Stomach (tissue), 4 donors: ENCODE measurements at regions not wholly inside any gene's neighbourhood (a gene's known extent, or its start where the extent isn't known, plus 50 kb on each side); places are given as distances from the start of the nearest gene placed in this dataset.

Source experiments
- POLR2A ChIP-seq, 4 donors: fragments of 450-650 bp; IDR thresholded peaks; one replicate each; pipeline ENCODE4 v1.6.1; 2016; ENCODE audit warnings: antibody characterized with exemption in 4 of 4, control low read depth in 2 of 4, mild to moderate bottlenecking in 1 of 4, moderate library complexity in 1 of 4
- POLR2AphosphoS5 ChIP-seq, 3 donors: sonication (generic); formaldehyde crosslinking; IDR thresholded peaks; one replicate each; pipeline ENCODE4 v1.6.1; 2016; ENCODE audit warnings: antibody characterized with exemption in 3 of 3
- TF ChIP-seq, protein P1 (sequence below), 7 experiments: fragments of 450-650 bp in 4 of 7; fragments of 200-600 bp in 3 of 7; sonication (generic) in 3 of 7; IDR thresholded peaks; one replicate each; pipeline ENCODE4 v1.5.1; 2016 to 2019; ENCODE audit warnings: antibody characterized with exemption in 7 of 7, control low read depth in 2 of 7, mild to moderate bottlenecking in 1 of 7

GRCh38 chr7:47089068-47089417 lies 492.9 kb downstream of the TNS3 start:
- TF ChIP-seq POLR2A (IDR thresholded peaks at IDR 0.05) = no peak
- TF ChIP-seq, protein P1, sequence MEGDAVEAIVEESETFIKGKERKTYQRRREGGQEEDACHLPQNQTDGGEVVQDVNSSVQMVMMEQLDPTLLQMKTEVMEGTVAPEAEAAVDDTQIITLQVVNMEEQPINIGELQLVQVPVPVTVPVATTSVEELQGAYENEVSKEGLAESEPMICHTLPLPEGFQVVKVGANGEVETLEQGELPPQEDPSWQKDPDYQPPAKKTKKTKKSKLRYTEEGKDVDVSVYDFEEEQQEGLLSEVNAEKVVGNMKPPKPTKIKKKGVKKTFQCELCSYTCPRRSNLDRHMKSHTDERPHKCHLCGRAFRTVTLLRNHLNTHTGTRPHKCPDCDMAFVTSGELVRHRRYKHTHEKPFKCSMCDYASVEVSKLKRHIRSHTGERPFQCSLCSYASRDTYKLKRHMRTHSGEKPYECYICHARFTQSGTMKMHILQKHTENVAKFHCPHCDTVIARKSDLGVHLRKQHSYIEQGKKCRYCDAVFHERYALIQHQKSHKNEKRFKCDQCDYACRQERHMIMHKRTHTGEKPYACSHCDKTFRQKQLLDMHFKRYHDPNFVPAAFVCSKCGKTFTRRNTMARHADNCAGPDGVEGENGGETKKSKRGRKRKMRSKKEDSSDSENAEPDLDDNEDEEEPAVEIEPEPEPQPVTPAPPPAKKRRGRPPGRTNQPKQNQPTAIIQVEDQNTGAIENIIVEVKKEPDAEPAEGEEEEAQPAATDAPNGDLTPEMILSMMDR (IDR thresholded peaks at IDR 0.05) = no peak
- no peak for TF ChIP-seq POLR2AphosphoS5 (IDR thresholded peaks at IDR 0.05)
